ENCODE measurements at regions not wholly inside any gene's neighbourhood (a gene's known extent, or its start where the extent isn't known, plus 50 kb on each side); places are given as distances from the start of the nearest gene placed in this dataset.

DNA sequence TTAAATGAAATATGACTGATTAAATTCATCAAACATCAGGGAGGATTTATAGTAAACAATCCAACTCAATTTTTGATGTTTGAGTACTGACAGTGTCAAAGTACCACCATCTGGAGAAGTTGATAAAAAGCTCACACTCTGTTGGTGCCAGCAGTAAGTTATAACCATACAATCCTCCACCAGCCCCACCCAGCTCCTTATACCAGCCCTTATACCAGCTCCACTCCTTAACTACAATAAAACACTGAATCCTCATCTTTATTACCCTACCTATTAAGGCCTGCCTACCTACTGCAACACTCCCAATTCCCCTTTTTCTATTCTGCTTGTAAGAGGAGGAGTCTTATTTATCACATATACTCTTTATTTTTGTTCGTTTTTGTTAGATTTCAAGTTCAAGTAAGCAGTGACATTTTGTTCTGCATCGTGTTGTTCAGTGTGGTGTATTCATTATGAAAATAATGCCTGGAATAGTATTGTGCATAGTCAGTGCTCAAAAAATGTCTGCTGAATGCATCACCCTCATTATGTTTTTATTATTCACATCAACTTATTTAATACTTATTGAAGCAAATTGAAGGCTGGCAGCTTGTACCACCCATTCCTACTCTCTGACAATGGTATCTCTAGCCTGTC lies 954.7 kb upstream of the ADGRB3 start (continued):
- TF ChIP-seq EP300 (IDR thresholded peaks at IDR 0.05; ENCODE audit: borderline replicate concordance in 1 of 2, control insufficient read depth in 1 of 2, low read depth in 2 of 2, low read length in 2 of 2): no peak

DNA sequence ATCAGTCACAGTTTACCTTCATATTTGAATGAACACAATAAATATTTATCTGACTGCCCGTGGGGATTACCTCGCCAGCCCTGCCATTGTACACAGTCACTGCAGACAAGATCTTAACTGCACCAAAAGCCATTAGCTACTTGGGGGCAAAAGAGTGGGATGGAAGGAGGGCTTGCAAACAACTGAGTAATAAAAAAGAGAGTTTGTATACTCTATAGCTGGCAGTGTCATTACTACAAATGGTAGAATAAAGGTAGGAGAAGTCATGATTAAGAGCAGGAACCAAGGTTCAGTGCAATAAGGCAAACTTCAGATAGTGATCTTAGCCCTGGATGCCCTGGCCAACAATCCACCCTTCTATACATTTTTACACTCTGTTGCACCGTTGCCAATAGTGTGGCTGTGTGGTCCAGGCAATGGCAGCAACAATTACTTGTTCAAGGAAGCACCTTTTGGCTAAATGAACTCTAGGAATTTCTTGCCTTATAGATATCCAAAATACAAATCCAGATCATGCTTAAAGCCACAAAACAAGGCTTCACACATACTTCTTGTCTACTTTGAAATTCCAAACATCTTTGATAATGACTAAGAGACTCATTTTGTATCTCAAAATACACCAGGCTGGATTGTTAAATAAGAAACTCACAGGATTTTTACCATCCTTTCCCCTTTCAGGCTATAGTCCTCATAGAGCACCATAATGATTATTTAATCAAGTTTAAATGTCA lies 955.4 kb upstream of the ADGRB3 start:
- H4K20me1 ChIP-seq (ENCODE audit: control insufficient read depth, insufficient read depth): no peaks in the 10 kb centered on the region
- H3K4me2 ChIP-seq (ENCODE audit: control insufficient read depth, insufficient read depth): no peak overlapping the region
- H3K79me2 ChIP-seq (ENCODE audit: control insufficient read depth, insufficient read depth, low read length): no peaks in the 10 kb centered on the region
- H3K27ac ChIP-seq (ENCODE audit: control insufficient read depth, insufficient read depth): no peak overlapping the region
- WGBS (ENCODE audit: insufficient coverage, insufficient replicate concordance, low lambda C conversion rate, missing lambda C conversion rate): 40% methylated on average over 3 of the region's 3 CpGs
- H3K4me3 ChIP-seq: no peak overlapping the region
- BruUV-seq (replicated peaks): no TSS peak
- TF ChIP-seq SMARCA5 (IDR thresholded peaks at IDR 0.05) (no peak), SMAD1 (IDR thresholded peaks at IDR 0.05; ENCODE audit: low read depth, partially characterized antibody) (no peak), IRF4 (IDR thresholded peaks at IDR 0.05; ENCODE audit: low read depth, low read length) (no peak), SREBF2 (IDR thresholded peaks at IDR 0.05; ENCODE audit: low read length) (no peak), NBN (IDR thresholded peaks at IDR 0.05) (no peak), NFXL1 (IDR thresholded peaks at IDR 0.05; ENCODE audit: borderline replicate concordance) (no peak), TARDBP (IDR thresholded peaks at IDR 0.05; ENCODE audit: borderline replicate concordance) (no peak)
- TF ChIP-seq, protein P1, sequence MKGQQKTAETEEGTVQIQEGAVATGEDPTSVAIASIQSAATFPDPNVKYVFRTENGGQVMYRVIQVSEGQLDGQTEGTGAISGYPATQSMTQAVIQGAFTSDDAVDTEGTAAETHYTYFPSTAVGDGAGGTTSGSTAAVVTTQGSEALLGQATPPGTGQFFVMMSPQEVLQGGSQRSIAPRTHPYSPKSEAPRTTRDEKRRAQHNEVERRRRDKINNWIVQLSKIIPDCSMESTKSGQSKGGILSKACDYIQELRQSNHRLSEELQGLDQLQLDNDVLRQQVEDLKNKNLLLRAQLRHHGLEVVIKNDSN (IDR thresholded peaks at IDR 0.05; ENCODE audit: borderline replicate concordance, extremely low read length, insufficient read depth, low read depth, low read length): no peak
- H3K4me1 ChIP-seq (ENCODE audit: control insufficient read depth, insufficient read depth, low read length): no peaks in the 10 kb centered on the region
- H3K27me3 ChIP-seq (replicated peaks in 1 of 2; ENCODE audit: control insufficient read depth in 2 of 2, insufficient read depth in 2 of 2, low read length in 1 of 2): no peaks in the 10 kb centered on the region
- no peak overlapping the region for H3K9ac ChIP-seq (ENCODE audit: control insufficient read depth, insufficient read depth, low read length)
- H2AFZ ChIP-seq (ENCODE audit: control insufficient read depth, low read depth, low read length): no peak overlapping the region
- ChIA-PET RAD21 (ENCODE audit: unreplicated experiment) (no interaction called here), POLR2A (no interaction called here), CTCF (no interaction called here), SMC1A (ENCODE audit: uncharacterized antibody, unreplicated experiment) (no interaction called here)
- intact Hi-C loops (cut with micrococcal nuclease; ENCODE audit: unreplicated experiment) (no loop called here), in situ Hi-C loops (cut with MboI) (no loop called here)
- no peaks in the 10 kb centered on the region for H3K9me3 ChIP-seq (replicated peaks; ENCODE audit: control insufficient read depth, insufficient read depth, low read length)
- DNase-seq (ENCODE audit: low read depth, low spot score): no peak
- FAIRE-seq: no peak
- ATAC-seq: no peak
- H3K36me3 ChIP-seq (ENCODE audit: control insufficient read depth in 2 of 2, insufficient read depth in 2 of 2, low read length in 1 of 2): no peaks in the 10 kb centered on the region
